ENCODE measurements at regions not wholly inside any gene's neighbourhood (a gene's known extent, or its start where the extent isn't known, plus 50 kb on each side); places are given as distances from the start of the nearest gene placed in this dataset.

- TF ChIP-seq CTCF (IDR thresholded peaks at IDR 0.05) (no peak), POLR2A (IDR thresholded peaks at IDR 0.05) (no peak)
These were observed 466.5 kb downstream of the PSAT1 start for GRCh38 chr9:78763424-78763823.

Data from thyroid gland (tissue), 4 donors.